Astrocyte (in vitro differentiated cells and primary cell): ENCODE measurements at regions not wholly inside any gene's neighbourhood (a gene's known extent, or its start where the extent isn't known, plus 50 kb on each side); places are given as distances from the start of the nearest gene placed in this dataset.

Source experiments
- EZH2 ChIP-seq: IDR thresholded peaks from 2 replicates; pipeline ENCODE4 v1.6.1; 2012; ENCODE audit warnings: mild to moderate bottlenecking, low read length, inconsistent platforms; ENCODE audit not compliant: insufficient read depth
- TF ChIP-seq, protein P1 (sequence below): IDR thresholded peaks from 2 replicates; pipeline ENCODE4 v1.5.1; 2011; ENCODE audit warnings: low read depth, mild to moderate bottlenecking, inconsistent platforms, low read length, moderate library complexity; ENCODE audit not compliant: insufficient read depth

DNA sequence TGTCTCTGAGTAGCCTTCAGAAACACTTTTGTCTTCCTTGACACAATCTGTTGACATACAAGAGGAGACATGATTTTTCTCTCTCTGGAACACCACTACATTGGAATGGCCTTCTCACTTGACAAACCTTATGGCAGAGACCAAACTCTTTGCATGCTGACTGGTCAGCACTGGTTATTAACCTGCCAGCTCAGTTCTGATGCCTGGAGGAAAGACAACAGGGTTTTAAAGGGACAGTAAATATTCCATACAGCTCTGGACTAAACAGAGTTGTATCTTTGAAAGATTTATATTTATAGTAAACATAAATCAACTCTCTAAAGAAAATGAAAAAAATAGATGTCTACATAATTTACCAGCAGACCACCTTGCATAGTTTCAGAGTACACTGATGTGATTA is 1139.1 kb upstream of the CDH8 start:
- TF ChIP-seq EZH2, result no peak
- TF ChIP-seq, protein P1, sequence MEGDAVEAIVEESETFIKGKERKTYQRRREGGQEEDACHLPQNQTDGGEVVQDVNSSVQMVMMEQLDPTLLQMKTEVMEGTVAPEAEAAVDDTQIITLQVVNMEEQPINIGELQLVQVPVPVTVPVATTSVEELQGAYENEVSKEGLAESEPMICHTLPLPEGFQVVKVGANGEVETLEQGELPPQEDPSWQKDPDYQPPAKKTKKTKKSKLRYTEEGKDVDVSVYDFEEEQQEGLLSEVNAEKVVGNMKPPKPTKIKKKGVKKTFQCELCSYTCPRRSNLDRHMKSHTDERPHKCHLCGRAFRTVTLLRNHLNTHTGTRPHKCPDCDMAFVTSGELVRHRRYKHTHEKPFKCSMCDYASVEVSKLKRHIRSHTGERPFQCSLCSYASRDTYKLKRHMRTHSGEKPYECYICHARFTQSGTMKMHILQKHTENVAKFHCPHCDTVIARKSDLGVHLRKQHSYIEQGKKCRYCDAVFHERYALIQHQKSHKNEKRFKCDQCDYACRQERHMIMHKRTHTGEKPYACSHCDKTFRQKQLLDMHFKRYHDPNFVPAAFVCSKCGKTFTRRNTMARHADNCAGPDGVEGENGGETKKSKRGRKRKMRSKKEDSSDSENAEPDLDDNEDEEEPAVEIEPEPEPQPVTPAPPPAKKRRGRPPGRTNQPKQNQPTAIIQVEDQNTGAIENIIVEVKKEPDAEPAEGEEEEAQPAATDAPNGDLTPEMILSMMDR, result no peak
